D721Med (cell line): ENCODE measurements at regions not wholly inside any gene's neighbourhood (a gene's known extent, or its start where the extent isn't known, plus 50 kb on each side); places are given as distances from the start of the nearest gene placed in this dataset.

ENCODE experiments used
- DNase-seq: peaks from one replicate; pipeline ENCODE4 v3.0.0; 2011; ENCODE audit warnings: low spot score; ENCODE audit not compliant: insufficient read length
- FAIRE-seq: peaks from 2 replicates; lab custom pipeline; 2011; peaks lifted over from hg19 to GRCh38; lab: Jason Lieb, UNC
- CTCF ChIP-seq: IDR thresholded peaks from 2 replicates; pipeline ENCODE4 v1.5.1; 2012; ENCODE audit warnings: mild to moderate bottlenecking, control low read depth; ENCODE audit not compliant: insufficient read depth; ENCODE audit errors: missing control alignments

GRCh38 chr12:28082096-28082495, 108.2 kb upstream of the CCDC91 start:
- DNase-seq (no peak), FAIRE-seq (no peak)
- no peak for TF ChIP-seq CTCF

- FAIRE-seq = no peak
- no peak for TF ChIP-seq CTCF
- no peak for DNase-seq
Measured at GRCh38 chr12:28083840-28084678, 106.2 kb upstream of the CCDC91 start.

- no peak for FAIRE-seq
- no peak for TF ChIP-seq CTCF
Measured at GRCh38 chr12:28086521-28087155, 103.6 kb upstream of the CCDC91 start.

GRCh38 chr12:28088566-28089272, 101.5 kb upstream of the CCDC91 start:
- no peak for FAIRE-seq
- no peak for DNase-seq
- TF ChIP-seq CTCF = no peak

More at GRCh38 chr12:28086521-28087155, 103.6 kb upstream of the CCDC91 start:
- no peak for DNase-seq

- FAIRE-seq = no peak
- no peak for TF ChIP-seq CTCF
- no peak for DNase-seq
Measured at GRCh38 chr12:28089338-28089737, 100.9 kb upstream of the CCDC91 start.

- FAIRE-seq (no peak), DNase-seq (no peak)
- TF ChIP-seq CTCF = no peak
Measured at GRCh38 chr12:28090835-28091234, 99.4 kb upstream of the CCDC91 start.
